ENCODE measurements at regions not wholly inside any gene's neighbourhood (a gene's known extent, or its start where the extent isn't known, plus 50 kb on each side); places are given as distances from the start of the nearest gene placed in this dataset.
"Not testable (repeated sequence)": the region's sequence is repeated elsewhere in the genome, so short reads cannot be mapped to it uniquely, and the experiment has no call there.

DNA sequence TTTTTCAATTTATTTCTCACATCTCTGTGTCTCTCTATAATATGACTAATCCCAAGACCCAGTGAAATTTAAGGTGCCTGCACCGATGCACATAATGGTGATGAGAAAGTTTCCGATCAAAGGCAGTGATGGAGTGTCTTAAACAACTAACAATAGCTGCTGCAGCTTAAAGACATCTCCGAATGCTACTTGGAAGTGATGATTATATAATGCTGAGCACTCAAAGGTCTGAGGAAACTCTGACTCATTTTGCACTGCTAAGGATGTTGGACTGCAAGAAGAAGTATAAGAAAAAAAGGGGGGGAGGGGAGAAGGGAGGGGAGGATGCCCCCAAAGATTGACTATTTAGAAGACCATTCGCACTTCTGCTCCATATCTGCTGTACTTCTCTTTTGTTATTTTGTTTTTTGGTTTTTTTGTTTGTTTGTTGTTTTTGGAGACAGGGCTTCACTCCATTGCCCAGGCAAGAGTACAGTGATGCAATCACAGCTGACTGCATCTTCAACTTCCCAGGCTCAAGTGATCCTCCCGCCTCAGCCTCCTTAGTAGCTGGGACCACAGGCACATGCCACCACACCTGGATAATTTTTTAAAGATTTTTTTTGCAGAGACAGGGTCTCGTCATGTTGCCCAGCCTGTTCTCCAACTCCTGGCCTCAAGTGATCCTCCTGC lies 192.2 kb downstream of the HSD17B3 start:
- H3K27ac ChIP-seq, result no peak overlapping the region
- no peaks in the 10 kb centered on the region for H3K4me1 ChIP-seq
- DNase-seq, result no peak
- ATAC-seq, result no peak
- TF ChIP-seq, protein P1, sequence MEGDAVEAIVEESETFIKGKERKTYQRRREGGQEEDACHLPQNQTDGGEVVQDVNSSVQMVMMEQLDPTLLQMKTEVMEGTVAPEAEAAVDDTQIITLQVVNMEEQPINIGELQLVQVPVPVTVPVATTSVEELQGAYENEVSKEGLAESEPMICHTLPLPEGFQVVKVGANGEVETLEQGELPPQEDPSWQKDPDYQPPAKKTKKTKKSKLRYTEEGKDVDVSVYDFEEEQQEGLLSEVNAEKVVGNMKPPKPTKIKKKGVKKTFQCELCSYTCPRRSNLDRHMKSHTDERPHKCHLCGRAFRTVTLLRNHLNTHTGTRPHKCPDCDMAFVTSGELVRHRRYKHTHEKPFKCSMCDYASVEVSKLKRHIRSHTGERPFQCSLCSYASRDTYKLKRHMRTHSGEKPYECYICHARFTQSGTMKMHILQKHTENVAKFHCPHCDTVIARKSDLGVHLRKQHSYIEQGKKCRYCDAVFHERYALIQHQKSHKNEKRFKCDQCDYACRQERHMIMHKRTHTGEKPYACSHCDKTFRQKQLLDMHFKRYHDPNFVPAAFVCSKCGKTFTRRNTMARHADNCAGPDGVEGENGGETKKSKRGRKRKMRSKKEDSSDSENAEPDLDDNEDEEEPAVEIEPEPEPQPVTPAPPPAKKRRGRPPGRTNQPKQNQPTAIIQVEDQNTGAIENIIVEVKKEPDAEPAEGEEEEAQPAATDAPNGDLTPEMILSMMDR (IDR thresholded peaks at IDR 0.05), result no peak
- intact Hi-C loops (cut with DNase I), result no loop called here
- peaks cover 12% of the 10 kb centered on the region for H3K9me3 ChIP-seq
- no peaks in the 10 kb centered on the region for H3K27me3 ChIP-seq (ENCODE audit: low read depth)
- no peak overlapping the region for H3K4me3 ChIP-seq
- H3K36me3 ChIP-seq, result no peaks in the 10 kb centered on the region

DNA sequence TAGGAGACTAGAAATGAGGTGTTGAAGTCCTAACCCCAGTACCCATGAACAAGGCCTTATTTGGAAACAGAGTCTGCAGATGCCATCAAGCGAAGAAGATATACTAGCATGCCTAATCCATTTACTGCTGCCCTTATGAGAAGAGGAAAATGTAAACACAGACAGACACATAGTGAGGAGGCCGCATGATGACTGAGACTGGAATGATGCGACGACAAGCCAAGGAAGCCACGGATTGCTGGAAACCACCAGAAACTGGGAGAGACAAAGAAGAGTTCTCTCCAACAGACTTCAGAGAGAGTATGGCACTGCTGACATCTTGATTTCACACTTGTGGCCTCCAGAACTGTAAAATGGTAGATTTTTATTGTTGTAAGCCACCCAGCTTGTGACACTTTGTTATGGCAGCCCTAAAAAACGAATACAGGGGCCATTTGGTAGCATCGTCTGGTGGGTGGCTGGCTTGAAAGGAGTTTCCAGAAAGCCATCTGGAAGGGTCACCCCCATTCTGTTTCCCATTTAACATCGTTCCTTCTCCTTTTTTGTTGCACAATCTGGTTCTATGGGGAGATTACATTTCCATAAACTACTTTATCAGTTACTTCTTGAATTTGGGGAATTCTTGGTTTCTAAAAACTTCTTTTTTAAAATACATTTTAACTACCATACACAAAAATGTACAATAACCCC lies 193.1 kb downstream of the HSD17B3 start:
- Histone ChIP-seq H3K36me3 (no peaks in the 10 kb centered on the region), H3K27me3 (ENCODE audit: low read depth) (no peaks in the 10 kb centered on the region), H3K4me1 (no peaks in the 10 kb centered on the region), H3K4me3 (no peak overlapping the region), H3K9me3 (peaks cover 15% of the 10 kb centered on the region), H3K27ac (no peak overlapping the region)
- DNase-seq (no peak), ATAC-seq (no peak)
- TF ChIP-seq, protein P1 (IDR thresholded peaks at IDR 0.05), result no peak
- intact Hi-C loops (cut with DNase I), result no loop called here

DNA sequence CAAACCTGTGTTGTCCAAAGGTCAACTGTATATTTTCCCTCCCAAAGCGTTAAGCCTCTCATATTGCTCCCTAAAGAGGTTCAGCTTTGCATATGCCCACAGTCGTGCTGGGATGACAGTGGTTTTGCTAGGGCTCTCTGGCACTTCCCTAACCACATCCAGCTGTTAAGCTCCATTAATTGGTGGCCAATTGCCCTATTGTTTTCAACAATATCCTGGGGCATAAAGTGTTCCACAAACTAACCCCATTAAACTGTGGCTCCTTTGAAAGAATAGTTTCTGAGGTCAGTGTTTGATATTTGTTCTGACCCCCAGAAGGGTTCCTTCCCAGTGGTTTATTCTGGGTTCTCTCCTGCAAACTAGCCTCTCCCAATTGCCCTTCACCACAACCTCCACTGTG lies 194.5 kb downstream of the HSD17B3 start:
- TF ChIP-seq, protein P1 (IDR thresholded peaks at IDR 0.05), result no peak
- no peak for DNase-seq
- no peaks in the 10 kb centered on the region for H3K36me3 ChIP-seq
- intact Hi-C loops (cut with DNase I), result no loop called here
- H3K4me3 ChIP-seq, result no peak overlapping the region
- no peaks in the 10 kb centered on the region for H3K27me3 ChIP-seq (ENCODE audit: low read depth)
- no peaks in the 10 kb centered on the region for H3K4me1 ChIP-seq
- H3K9me3 ChIP-seq, result peaks cover 15% of the 10 kb centered on the region
- ATAC-seq, result no peak
- no peak overlapping the region for H3K27ac ChIP-seq

DNA sequence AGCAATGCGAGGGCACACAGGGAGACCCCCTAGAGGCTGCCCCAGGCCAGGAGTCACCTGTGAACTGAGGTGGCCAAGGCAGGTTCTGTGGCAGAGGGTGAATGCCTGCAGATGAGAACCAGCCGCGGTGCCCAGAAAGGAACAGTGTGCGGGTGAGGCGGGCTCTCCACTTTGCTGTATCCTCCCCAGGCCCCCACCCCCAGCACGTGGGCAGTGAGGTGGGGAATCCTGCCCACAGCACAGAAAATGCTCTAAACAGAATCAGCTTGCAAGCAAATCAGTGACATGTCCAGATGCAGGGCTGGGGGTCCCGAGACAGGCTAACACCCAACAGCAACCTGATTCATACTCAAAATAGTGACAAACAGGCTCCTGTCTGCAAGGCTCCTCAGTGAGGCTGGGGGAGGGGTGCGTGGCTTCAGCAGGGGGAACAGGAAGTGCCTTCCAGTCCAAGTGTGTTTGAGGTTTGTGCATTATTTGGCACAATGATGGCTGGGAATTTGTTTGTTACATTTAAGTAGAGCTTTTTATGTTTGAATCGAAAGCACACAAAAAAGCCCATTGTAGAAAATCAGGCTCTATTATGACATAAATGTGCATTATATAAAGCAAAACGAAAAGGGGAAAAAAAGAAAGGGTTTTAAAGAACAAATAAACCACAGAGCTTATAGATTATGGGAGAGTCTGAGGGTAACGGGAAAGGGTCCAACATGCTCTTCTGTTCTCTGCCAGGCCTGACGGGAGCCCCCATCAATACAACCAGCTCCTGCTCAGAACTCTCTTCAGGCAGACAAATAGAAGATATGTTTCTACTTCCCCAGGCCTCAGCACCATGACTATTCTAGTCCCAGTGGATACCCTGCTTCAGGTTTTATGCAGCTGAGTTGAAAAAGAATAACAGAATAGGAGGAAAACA lies 201.3 kb downstream of the HSD17B3 start:
- no peak overlapping the region for H3K4me3 ChIP-seq
- no peaks in the 10 kb centered on the region for H3K4me1 ChIP-seq
- no peak for DNase-seq
- H3K27me3 ChIP-seq (ENCODE audit: low read depth), result no peaks in the 10 kb centered on the region
- no peak for ATAC-seq
- intact Hi-C loops (cut with DNase I), result no loop called here
- H3K27ac ChIP-seq, result no peak overlapping the region
- H3K36me3 ChIP-seq, result no peaks in the 10 kb centered on the region
- TF ChIP-seq, protein P1 (IDR thresholded peaks at IDR 0.05), result no peak
- H3K9me3 ChIP-seq, result peaks cover 11% of the 10 kb centered on the region

DNA sequence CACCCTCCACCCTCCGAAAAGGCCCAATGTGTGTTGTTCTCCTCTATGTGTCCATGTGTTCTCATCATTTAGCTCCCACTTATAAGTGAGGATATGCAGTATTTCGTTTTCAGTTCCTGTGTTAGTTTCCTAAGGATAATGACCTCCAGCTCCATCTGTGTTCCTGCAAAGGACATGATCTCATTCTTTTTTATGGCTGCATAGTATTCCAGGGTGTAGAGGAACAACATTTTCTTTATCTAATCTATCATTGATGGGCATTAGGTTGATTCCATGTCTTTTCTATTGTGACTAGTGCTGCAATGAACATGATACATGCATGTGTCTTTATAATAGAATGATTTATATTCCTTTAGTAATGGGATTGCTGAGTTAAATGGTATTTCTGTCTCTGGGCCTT lies 211.3 kb downstream of the HSD17B3 start:
- H3K9me3 ChIP-seq; H3K27me3 ChIP-seq (ENCODE audit: low read depth); intact Hi-C loops (cut with DNase I); H3K4me1 ChIP-seq; H3K4me3 ChIP-seq; H3K27ac ChIP-seq; H3K36me3 ChIP-seq; ATAC-seq; DNase-seq: not testable (repeated sequence)
